ENCODE measurements at regions not wholly inside any gene's neighbourhood (a gene's known extent, or its start where the extent isn't known, plus 50 kb on each side); places are given as distances from the start of the nearest gene placed in this dataset.

GRCh38 chr7:130947792-130948580 is 214.0 kb upstream of the KLF14 start:
- no peak for TF ChIP-seq POLR2AphosphoS5 (IDR thresholded peaks at IDR 0.05)
- TF ChIP-seq POLR2A (IDR thresholded peaks at IDR 0.05): no peak
- TF ChIP-seq, protein P1, sequence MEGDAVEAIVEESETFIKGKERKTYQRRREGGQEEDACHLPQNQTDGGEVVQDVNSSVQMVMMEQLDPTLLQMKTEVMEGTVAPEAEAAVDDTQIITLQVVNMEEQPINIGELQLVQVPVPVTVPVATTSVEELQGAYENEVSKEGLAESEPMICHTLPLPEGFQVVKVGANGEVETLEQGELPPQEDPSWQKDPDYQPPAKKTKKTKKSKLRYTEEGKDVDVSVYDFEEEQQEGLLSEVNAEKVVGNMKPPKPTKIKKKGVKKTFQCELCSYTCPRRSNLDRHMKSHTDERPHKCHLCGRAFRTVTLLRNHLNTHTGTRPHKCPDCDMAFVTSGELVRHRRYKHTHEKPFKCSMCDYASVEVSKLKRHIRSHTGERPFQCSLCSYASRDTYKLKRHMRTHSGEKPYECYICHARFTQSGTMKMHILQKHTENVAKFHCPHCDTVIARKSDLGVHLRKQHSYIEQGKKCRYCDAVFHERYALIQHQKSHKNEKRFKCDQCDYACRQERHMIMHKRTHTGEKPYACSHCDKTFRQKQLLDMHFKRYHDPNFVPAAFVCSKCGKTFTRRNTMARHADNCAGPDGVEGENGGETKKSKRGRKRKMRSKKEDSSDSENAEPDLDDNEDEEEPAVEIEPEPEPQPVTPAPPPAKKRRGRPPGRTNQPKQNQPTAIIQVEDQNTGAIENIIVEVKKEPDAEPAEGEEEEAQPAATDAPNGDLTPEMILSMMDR (IDR thresholded peaks at IDR 0.05): no peak
- no peak for TF ChIP-seq EP300 (IDR thresholded peaks at IDR 0.05)

Data from upper lobe of left lung (tissue), 4 donors.